ENCODE measurements at regions not wholly inside any gene's neighbourhood (a gene's known extent, or its start where the extent isn't known, plus 50 kb on each side); places are given as distances from the start of the nearest gene placed in this dataset.
"Not testable (repeated sequence)": the region's sequence is repeated elsewhere in the genome, so short reads cannot be mapped to it uniquely, and the experiment has no call there.

DNA sequence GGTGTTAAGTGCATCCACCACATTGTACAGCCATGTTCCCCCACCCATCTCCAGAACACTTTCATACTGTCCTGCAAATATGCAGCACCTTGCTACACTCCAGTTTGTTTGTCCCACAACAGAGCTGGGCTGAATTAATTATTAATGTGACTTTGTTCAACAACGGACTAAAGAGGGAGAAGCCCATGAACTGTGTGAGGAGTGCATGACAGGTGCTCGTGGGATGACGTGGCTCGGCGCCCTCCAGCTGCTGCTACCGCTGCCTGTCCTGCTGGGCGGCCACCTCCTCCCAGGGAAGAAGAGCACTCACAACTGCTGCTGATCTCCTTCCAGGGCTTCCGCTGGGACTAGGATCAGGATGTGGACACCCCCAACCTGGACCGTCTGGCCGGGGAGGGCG lies 111.2 kb upstream of the DEFB108B start:
- DNase-seq (ENCODE audit: low spot score): not testable (repeated sequence)

DNA sequence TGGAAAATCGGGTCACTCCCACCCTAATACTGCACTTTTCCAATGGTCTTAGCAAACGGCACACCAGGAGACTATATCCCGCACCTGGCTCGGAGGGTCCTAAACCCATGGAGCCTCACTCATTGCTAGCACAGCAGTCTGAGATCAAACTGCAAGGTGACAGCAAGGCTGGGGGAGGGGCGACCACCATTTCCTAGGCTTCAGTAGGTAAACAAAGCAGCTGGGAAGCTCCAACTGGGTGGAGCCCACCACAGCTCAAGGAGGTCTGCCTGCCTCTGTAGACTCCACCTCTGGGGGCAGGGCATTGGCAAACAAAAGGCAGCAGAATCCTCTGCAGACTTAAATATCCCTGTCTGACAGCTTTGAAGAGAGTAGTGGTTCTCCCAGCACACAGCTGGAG lies 109.0 kb upstream of the DEFB108B start:
- DNase-seq (ENCODE audit: low spot score): not testable (repeated sequence)

DNA sequence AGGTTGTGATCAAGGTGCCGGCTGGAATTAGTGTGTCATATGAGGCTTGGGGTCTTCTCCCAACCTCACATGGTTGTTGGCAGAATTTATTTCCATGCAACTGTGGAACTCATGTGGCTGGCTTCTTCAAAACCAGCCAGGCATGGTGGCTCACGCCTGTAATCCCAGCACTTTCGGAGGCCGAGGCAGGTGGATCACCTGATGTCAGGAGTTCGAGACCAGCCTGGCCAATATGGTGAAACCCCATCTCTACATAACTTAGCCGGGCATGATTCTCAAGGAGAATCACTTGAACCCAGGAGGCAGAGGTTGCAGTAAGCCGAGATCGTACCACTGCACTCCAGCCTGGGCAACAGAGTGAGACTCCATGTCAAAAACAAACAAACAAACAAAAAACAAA lies 102.3 kb upstream of the DEFB108B start:
- not testable (repeated sequence) for DNase-seq (ENCODE audit: low spot score)

DNA sequence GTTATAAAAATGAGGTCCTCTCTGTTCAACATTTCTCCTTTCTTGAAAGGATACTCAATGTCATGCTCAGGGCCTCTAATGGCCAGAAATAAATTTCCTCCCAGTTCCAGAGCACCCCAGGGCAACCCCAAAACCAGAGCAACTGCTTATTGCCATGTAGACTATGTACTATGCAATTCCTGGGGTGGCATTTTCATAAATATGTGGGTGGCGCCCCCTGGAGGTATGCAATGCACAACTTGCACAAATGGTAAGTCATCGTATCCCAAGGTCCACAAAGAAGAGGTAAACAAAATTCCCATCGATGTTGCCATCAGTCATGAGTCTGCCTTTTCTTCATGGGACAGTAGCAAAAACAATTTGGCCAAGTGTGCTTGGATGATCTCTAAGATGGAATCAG lies 98.6 kb upstream of the DEFB108B start:
- peak; percentile 9 for DNase-seq (ENCODE audit: low spot score)

DNA sequence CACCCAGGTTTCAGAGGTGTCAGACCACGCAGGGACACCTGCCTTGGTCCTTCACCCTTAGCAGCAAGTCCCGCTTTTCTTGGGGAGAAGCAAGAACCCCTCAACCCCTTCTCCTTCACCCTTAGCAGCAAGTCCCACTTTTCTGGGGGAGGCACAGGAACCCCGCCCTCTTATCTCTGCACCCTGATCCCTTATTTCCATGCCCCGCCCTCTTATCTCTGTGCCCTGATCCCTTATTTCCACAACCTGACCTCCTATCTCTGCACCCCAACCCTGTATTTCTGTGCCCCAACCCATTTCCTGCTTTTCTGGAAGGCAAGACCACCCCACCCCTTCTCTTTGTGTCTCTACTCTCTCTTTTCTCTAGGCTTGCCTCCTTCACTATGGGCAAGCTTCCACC lies 94.7 kb upstream of the DEFB108B start:
- not testable (repeated sequence) for DNase-seq (ENCODE audit: low spot score)

DNA sequence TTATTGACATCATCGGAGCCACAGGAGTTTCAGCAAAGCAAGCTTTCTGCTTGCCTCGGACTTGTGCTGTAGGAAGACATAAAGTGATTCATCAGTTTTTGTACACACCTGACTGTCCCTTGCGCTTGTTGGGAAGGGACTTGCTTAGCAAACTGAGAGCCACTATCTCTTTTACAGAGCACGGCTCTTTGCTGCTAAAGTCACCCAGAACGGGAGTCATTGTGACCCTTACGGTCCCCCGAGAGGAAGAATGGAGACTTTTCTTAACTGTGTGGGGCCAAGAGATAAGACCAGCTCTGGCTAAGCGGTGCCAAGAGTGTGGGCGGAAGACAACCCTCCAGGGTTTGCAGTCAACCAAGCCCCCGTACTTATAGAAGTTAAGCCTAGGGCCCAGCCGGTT lies 89.6 kb upstream of the DEFB108B start:
- DNase-seq (ENCODE audit: low spot score): not testable (repeated sequence)

DNA sequence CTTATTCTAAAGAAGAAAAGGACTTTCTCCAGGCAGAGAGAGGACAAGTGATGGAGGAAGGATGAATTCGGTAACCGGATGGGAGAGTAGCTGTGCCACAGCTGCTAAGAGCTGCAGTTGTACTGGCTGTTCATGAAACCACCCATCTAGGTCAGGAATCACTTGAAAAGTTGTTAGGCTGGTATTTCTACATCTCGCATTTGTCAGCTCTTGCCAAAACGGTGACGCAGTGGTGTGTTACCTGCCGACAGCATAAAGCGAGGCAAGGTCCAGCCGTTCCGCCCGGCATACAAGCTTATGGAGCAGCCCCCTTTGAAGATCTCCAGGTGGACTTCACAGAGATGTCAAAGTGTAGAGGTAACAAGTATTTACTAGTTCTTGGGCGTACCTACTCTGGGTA lies 87.3 kb upstream of the DEFB108B start:
- DNase-seq (ENCODE audit: low spot score): not testable (repeated sequence)

DNA sequence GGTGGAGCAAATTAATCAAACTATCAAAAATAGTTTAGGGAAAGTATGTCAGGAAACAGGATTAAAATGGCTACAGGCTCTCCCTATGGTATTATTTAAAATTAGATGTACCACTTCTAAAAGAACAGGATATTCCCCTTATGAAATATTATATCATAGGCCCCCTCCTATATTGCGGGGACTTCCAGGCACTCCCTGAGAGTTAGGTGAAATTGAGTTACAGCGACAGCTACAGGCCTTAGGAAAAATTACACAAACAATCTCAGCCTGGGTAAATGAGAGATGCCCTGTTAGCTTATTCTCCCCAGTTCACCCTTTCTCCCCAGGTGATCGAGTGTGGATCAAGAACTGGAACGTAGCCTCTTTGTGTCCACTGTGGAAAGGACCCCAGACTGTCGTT lies 86.7 kb upstream of the DEFB108B start:
- not testable (repeated sequence) for DNase-seq (ENCODE audit: low spot score)

DNA sequence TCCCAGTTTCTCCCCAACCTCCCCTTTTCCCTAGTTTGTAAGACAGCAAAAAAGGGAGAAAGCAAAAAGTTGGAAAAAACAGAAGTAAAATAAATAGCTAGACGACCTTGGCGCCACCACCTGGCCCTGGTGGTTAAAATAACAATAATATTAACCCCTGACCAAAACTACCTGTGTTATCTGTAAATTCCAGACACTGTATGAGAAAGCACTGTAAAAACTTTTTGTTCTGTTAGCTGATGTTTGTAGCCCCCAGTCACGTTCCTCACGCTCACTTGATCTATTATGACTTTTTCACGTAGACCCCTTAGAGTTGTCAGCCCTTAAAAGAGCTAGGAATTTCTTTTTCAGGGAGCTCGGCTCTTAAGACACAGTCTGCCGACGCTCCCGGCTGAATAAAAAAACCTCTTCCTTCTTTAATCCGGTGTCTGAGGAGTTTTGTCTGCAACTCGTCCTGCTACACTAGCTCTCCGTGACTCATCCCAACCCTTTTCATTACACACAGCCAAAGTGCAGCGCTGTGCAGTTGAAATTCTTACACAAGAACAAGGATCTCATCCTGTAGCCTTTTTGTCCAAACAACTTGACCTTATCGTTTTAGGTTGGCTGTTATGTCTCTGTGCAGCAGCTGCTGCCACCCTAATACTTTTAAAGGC lies 83.9 kb upstream of the DEFB108B start:
- DNase-seq (ENCODE audit: low spot score): not testable (repeated sequence)

DNA sequence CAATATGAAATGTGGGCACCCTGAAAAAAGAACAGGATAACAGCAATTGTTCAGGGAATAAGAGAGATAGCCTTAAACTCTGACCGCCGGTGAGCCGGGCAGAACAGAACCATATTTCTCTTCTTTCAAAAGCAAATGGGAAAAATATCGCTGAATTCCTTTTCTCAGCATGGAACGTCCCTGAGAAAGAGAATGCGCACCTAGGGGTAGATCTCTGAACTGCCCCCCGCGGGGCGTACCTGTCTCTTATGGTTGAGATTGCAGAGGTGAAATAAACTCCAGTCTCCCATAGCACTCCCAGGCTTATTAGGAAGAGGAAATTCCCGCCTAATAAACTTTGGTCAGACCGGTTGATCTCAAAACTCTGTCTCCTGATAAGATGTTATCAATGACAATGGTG lies 82.1 kb upstream of the DEFB108B start:
- not testable (repeated sequence) for DNase-seq (ENCODE audit: low spot score)

DNA sequence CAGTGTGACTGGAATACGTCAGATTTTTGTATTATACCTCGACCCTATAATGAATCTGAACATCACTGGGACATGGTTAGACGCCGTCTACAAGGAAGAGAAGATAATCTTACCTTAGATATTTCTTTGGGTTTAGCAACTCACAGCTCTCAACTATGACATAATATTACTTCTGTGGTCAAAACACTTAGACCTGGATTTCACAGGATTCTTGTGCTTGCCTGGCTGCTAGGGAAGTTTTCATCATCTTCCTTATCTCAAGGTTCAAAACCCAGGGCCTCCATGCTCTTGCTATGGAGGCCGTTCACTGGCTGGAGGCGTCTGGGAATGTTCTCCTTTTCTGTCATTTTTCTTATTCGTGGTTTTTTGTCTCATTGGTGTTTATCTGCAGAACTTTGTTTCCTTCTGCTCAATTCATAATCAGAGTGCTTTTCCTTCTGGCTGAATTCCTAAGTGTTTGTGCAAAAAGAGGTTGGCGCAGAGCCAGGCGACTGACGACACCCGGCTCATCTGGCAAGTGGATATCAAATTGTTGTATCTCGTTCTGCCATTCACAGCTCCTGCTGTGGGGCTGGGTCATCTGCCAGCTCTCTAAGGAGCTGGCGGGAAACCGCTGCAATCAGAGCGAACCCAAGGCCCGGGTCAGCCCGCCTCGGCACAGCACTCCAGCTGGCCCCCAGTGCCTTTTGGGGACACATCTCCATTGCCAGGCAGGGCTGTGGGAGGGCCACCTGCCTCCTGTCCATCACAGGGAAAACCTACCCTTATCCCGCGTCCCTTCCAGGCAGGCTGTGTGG lies 68.1 kb upstream of the DEFB108B start:
- not testable (repeated sequence) for DNase-seq (ENCODE audit: low spot score)

DNA sequence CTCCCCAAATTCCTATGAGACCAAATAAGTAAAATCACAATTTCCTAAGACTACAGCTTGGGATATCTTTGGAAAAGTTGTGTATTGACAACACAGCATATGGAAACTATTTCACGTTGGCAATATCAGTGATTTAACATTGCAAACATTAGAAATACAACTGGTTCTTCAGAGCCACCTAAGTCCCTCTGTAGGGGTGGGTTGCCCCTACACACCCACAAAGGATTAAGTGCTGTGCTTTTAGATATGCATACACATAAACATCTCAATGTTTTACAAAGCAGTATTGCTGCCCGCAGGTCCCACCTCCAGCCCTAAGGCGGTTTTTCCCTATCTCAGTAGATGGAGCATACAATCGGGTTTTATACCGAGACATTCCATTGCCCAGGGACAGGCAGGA lies 66.0 kb upstream of the DEFB108B start:
- not testable (repeated sequence) for DNase-seq (ENCODE audit: low spot score)

DNA sequence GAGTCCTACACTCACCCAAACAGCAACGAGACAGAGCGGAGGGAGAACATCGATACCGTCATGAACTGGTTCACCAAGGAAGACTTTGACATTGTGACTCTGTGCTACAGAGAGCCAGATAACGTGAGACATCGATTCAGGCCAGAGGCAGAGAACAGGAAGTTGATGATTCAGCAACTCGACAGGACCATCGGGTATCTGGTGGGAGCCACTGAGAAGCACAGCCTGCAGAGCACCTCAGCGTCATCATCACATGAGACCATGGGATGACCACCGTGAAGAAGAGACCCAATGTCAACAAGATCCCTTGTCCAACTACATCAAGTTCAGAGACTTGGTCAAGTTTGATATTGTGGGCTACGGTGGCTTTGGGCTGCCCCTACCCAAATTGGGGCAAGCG lies 60.8 kb upstream of the DEFB108B start:
- not testable (repeated sequence) for DNase-seq (ENCODE audit: low spot score)

DNA sequence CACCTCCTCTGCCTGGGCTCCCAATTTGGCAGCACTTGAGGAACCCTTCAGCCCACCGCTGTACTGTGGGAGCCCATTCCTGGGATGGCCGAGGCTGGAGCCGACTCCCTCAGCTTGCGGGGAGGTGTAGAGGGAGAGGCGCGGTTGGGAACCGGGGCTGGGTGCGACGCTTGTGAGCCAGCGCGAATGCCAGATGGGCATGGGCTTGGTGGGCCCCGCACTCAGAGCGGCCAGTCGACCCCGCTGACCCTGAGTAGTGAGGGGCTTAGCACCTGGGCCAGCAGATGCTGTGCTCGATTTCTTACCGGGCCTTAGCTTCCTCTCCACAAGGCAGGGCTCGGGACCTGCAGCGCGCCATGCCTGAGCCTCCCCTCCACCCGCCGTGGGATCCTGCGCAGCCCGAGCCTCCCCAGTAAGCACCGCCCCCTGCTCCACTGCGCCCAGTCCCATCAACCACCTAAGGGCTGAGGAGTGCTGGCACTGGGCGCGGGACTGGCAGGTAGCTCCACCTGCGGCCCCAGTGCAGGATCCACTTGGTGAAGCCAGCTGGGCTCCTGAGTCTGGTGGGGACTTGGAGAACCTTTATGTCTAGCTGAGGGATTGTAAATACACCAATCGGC lies 58.3 kb upstream of the DEFB108B start:
- no peak for DNase-seq (ENCODE audit: low spot score)

DNA sequence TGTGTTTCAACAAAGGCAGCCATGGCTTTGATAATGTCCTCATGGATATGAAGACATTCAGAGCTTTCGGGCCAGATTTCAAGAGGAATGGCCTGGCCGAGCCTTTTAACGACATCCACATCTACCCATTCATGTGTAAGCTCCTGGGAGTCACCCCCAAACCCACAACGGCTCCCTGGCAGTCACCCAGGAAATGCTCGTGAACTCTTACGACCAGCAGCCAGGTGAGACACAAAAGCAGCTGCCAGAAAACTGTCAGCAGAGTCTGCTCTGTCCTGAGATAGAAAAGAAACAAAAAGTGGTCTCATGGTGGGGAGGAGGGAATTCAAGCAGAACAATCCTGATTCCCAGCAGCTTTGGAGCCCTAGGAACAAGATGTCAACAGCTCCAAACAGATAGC lies 52.9 kb upstream of the DEFB108B start:
- not testable (repeated sequence) for DNase-seq (ENCODE audit: low spot score)

DNA sequence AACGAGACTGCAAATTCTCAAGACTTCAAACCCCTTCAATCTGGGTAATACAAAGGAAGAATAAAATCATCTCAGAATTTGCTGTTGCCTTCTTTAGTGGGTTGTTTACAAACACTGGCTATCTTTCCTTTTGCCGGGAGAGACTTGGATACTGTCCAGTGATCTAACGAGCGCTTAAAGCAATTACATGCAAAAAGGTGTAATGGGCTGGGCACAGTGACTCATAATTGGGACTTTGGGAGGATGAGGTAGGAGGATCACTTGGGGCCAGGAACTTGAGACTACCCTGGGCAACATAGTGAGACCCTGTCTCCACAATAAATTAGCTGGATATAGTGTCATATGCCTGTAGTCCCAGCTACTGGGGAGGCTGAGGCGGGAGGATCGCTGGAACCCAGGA lies 52.2 kb upstream of the DEFB108B start:
- DNase-seq (ENCODE audit: low spot score): peak; percentile 41

DNA sequence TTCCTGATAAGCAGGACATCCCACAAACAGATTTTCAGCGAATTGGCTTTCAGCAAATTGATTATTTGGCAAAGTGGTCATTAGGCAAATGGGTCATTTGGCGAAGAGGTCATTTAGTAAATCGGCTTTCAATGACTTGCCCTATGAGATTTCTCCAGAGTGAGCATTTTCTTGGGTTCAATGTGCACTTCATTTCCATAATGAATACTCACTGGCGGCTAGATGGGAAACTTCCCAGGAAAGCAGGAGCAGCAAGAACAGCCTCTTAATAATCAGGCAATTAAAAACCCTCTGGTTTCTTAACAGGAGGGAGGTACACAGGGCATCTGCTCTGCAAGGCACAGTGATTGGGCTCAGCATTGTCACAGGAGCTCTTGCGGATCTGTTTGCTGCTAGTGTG lies 51.5 kb upstream of the DEFB108B start:
- DNase-seq (ENCODE audit: low spot score): not testable (repeated sequence)

DNA sequence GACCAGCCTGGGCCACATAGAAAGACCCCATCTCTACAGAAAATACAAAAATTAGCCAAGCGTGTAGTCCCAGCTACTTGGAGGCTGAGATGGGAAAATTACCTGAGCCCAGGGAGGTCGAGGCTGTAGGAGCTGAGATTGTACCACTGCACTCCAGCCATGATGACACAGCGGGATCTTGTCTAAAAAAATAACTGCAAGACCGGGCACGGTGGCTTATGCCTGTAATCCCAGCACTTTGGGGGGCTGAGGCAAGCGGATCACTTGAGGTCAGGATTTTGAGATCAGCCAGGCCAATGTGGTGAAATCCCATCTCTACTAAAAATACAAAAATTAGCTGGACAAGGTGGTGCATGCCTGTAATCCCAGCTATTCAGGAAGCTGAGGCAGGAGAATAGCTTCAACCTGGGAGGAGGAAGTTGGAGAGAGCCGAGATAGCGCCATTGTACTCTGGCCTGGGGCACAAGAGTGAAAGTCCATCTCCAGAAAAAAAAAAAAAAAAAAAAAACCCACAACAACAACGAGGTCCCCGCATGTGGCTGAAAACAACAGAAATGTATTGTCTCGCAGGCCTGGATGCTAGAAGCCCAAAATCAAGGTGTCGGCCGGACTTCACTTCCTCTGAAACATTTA lies 50.7 kb upstream of the DEFB108B start:
- not testable (repeated sequence) for DNase-seq (ENCODE audit: low spot score)

DNA sequence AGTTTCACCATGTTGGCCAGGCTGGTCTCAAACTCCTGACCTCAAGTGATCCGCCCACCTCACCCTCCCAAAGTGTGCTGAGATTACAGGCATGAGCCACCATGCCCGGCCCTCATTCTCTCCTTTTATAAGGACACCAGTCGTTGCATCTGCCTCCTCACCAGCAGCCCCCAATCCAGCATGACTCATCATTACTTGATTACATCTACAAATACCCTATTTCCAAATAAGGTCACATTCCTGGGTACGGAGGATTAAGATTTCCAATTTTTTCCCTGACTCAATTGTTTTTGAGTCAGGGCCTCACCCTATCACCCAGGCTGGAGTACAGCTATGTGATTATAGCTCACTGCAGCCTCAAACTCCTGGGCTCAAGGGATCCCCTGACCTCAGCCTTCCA lies 49.8 kb upstream of the DEFB108B start:
- DNase-seq (ENCODE audit: low spot score): peak; percentile 18
